ENCODE measurements at regions not wholly inside any gene's neighbourhood (a gene's known extent, or its start where the extent isn't known, plus 50 kb on each side); places are given as distances from the start of the nearest gene placed in this dataset.
A peak's percentile ranks its signal among the peaks of the same experiment; 100 is the strongest.
"Not testable (repeated sequence)": the region's sequence is repeated elsewhere in the genome, so short reads cannot be mapped to it uniquely, and the experiment has no call there.

- no peak for DNase-seq (ENCODE audit: low read depth in 4 of 4, low spot score in 3 of 4)
Measured at GRCh38 chr14:46451800-46452199, 199.8 kb downstream of the RPL10L start.

- DNase-seq (ENCODE audit: low read depth in 4 of 4, low spot score in 3 of 4): no peak
Measured at GRCh38 chr14:46444666-46445065, 206.9 kb downstream of the RPL10L start.

- no peak for DNase-seq (ENCODE audit: low read depth in 4 of 4, low spot score in 3 of 4)
Measured at GRCh38 chr14:46433381-46433780, 218.2 kb downstream of the RPL10L start.

- no peak for DNase-seq (ENCODE audit: low read depth in 4 of 4, low spot score in 3 of 4)
Measured at GRCh38 chr14:46432516-46432915, 219.1 kb downstream of the RPL10L start.

- no peak for DNase-seq (ENCODE audit: low read depth in 4 of 4, low spot score in 3 of 4)
Measured at GRCh38 chr14:46417066-46417465, 234.5 kb downstream of the RPL10L start.

- DNase-seq (ENCODE audit: low read depth in 4 of 4, low spot score in 3 of 4): peak; percentile 46 to 58 (median 50)
Measured at GRCh38 chr14:46404865-46405811, 246.4 kb downstream of the RPL10L start.

- DNase-seq (ENCODE audit: low read depth in 4 of 4, low spot score in 3 of 4): not testable (repeated sequence)
Measured at GRCh38 chr14:46402001-46402690, 249.4 kb downstream of the RPL10L start.

- DNase-seq (ENCODE audit: low read depth in 4 of 4, low spot score in 3 of 4): no peak
Measured at GRCh38 chr14:46401066-46401465, 250.5 kb downstream of the RPL10L start.

- no peak for DNase-seq (ENCODE audit: low read depth in 4 of 4, low spot score in 3 of 4)
Measured at GRCh38 chr14:46399049-46399448, 252.5 kb downstream of the RPL10L start.

GRCh38 chr14:46384611-46385010 is 267.0 kb downstream of the RPL10L start:
- DNase-seq (ENCODE audit: low read depth in 4 of 4, low spot score in 3 of 4): no peak

GRCh38 chr14:46381674-46382073 is 269.9 kb downstream of the RPL10L start:
- DNase-seq (ENCODE audit: low read depth in 4 of 4, low spot score in 3 of 4): no peak

- no peak for DNase-seq (ENCODE audit: low read depth in 4 of 4, low spot score in 3 of 4)
Measured at GRCh38 chr14:46378248-46378647, 273.3 kb downstream of the RPL10L start.

- DNase-seq (ENCODE audit: low read depth in 4 of 4, low spot score in 3 of 4): no peak
Measured at GRCh38 chr14:46377305-46377704, 274.3 kb downstream of the RPL10L start.

- DNase-seq (ENCODE audit: low read depth in 4 of 4, low spot score in 3 of 4): no peak
Measured at GRCh38 chr14:46369391-46369790, 282.2 kb downstream of the RPL10L start.

- DNase-seq (ENCODE audit: low read depth in 4 of 4, low spot score in 3 of 4): no peak
Measured at GRCh38 chr14:46368275-46368674, 283.3 kb downstream of the RPL10L start.

- no peak for DNase-seq (ENCODE audit: low read depth in 4 of 4, low spot score in 3 of 4)
Measured at GRCh38 chr14:46352844-46353243, 298.7 kb downstream of the RPL10L start.

GRCh38 chr14:46344327-46344937 is 307.1 kb downstream of the RPL10L start:
- DNase-seq (ENCODE audit: low read depth in 4 of 4, low spot score in 3 of 4): no peak

- DNase-seq (ENCODE audit: low read depth in 4 of 4, low spot score in 3 of 4): no peak
Measured at GRCh38 chr14:46325777-46326176, 325.8 kb downstream of the RPL10L start.

- DNase-seq (ENCODE audit: low read depth in 4 of 4, low spot score in 3 of 4): no peak
Measured at GRCh38 chr14:46325157-46325556, 326.4 kb downstream of the RPL10L start.

GRCh38 chr14:46323404-46323762 is 328.2 kb downstream of the RPL10L start:
- no peak for DNase-seq (ENCODE audit: low read depth in 4 of 4, low spot score in 3 of 4)

GRCh38 chr14:46322730-46323403 is 328.7 kb downstream of the RPL10L start:
- DNase-seq (ENCODE audit: low read depth in 4 of 4, low spot score in 3 of 4): peak; percentile 41 to 52 (median 42)

Data from left renal pelvis (tissue), 4 donors.